WTC11 (cell line): ENCODE measurements at regions not wholly inside any gene's neighbourhood (a gene's known extent, or its start where the extent isn't known, plus 50 kb on each side); places are given as distances from the start of the nearest gene placed in this dataset.
A peak's percentile ranks its signal among the peaks of the same experiment; 100 is the strongest.

Experiments
- ATAC-seq: fragments of 200-7000 bp; cut with Tn5 transposase; 2 replicates; pipeline ENCODE4 v1.10.0; 2021; ENCODE audit warnings: mild to moderate bottlenecking, moderate library complexity
- CTCF ChIA-PET: fragments of 300-600 bp; sonication (Branson Sonifier 250); formaldehyde crosslinking; loops from one replicate; lab custom pipeline; 2021; ENCODE audit warnings: antibody characterized with exemption; lab: Charles Lee
- POLR2A ChIA-PET: fragments of 350-600 bp; sonication (Branson Sonifier 250); formaldehyde crosslinking; loops from one replicate; lab custom pipeline; 2021; ENCODE audit warnings: antibody characterized with exemption; lab: Charles Lee
- DNase-seq: peaks from one replicate; pipeline ENCODE4 v3.0.0; 2021; ENCODE audit warnings: low spot score
- H3K27ac Mint-ChIP-seq: 2 replicates; pipeline ENCODE4 v1.8.0; 2021; ENCODE audit warnings: mixed read lengths
- H3K27me3 Mint-ChIP-seq: 2 replicates; pipeline ENCODE4 v1.8.0; 2021; ENCODE audit warnings: low read depth, mild to moderate bottlenecking, moderate library complexity, mixed read lengths
- H3K36me3 Mint-ChIP-seq: 2 replicates; pipeline ENCODE4 v1.8.0; 2021; ENCODE audit warnings: mixed read lengths
- H3K4me1 Mint-ChIP-seq: 2 replicates; pipeline ENCODE4 v1.8.0; 2022; ENCODE audit warnings: mixed read lengths
- H3K4me3 Mint-ChIP-seq: 2 replicates; pipeline ENCODE4 v1.8.0; 2021; ENCODE audit warnings: mild to moderate bottlenecking, moderate library complexity, mixed read lengths
- H3K9me3 Mint-ChIP-seq: 2 replicates; pipeline ENCODE4 v1.8.0; 2021; ENCODE audit warnings: mixed read lengths
- ARID4B ChIP-seq: sonication (generic); formaldehyde crosslinking; IDR thresholded peaks from 2 replicates; pipeline ENCODE4 v1.8.0; 2023; ENCODE audit warnings: missing genetic modification reagents, mild to moderate bottlenecking, borderline replicate concordance
- CBFB ChIP-seq: sonication (generic); formaldehyde crosslinking; IDR thresholded peaks from 2 replicates; pipeline ENCODE4 v1.8.1; 2022; ENCODE audit warnings: mild to moderate bottlenecking, low read depth, missing genetic modification reagents
- FOXP4 ChIP-seq: sonication (generic); formaldehyde crosslinking; IDR thresholded peaks from 2 replicates; pipeline ENCODE4 v1.8.0; 2022; ENCODE audit warnings: mild to moderate bottlenecking, missing genetic modification reagents
- NFYB ChIP-seq: sonication (generic); formaldehyde crosslinking; conservative IDR thresholded peaks from 2 replicates; pipeline ENCODE4 v1.8.0; 2022; ENCODE audit warnings: low read depth, missing genetic modification reagents
- NR3C1 ChIP-seq: sonication (generic); formaldehyde crosslinking; conservative IDR thresholded peaks from 2 replicates; pipeline ENCODE4 v1.8.1; 2023; ENCODE audit warnings: low read depth, mild to moderate bottlenecking, missing genetic modification reagents
- PRDM15 ChIP-seq: sonication (generic); formaldehyde crosslinking; IDR thresholded peaks from 2 replicates; pipeline ENCODE4 v1.8.0; 2022; ENCODE audit warnings: missing genetic modification reagents
- PRRX2 ChIP-seq: fragments of 250-450 bp; sonication (Bioruptor Pico); IDR thresholded peaks from 2 replicates; pipeline ENCODE4 v1.8.0; 2021; ENCODE audit warnings: mild to moderate bottlenecking
- SMAD4 ChIP-seq: sonication (generic); formaldehyde crosslinking; IDR thresholded peaks from 2 replicates; pipeline ENCODE4 v1.8.0; 2022; ENCODE audit warnings: mild to moderate bottlenecking, missing genetic modification reagents
- SP1 ChIP-seq: sonication (generic); formaldehyde crosslinking; conservative IDR thresholded peaks from 2 replicates; pipeline ENCODE4 v1.8.1; 2022; ENCODE audit warnings: missing genetic modification reagents
- STAT6 ChIP-seq: sonication (generic); formaldehyde crosslinking; conservative IDR thresholded peaks from 2 replicates; pipeline ENCODE4 v1.8.1; 2023; ENCODE audit warnings: mild to moderate bottlenecking, low read depth, missing genetic modification reagents, moderate library complexity
- ZBTB43 ChIP-seq: sonication (generic); formaldehyde crosslinking; IDR thresholded peaks from 2 replicates; pipeline ENCODE4 v1.8.1; 2023; ENCODE audit warnings: mild to moderate bottlenecking, missing genetic modification reagents
- ZNF121 ChIP-seq: sonication (generic); formaldehyde crosslinking; IDR thresholded peaks from 2 replicates; pipeline ENCODE4 v1.8.0; 2023; ENCODE audit warnings: missing genetic modification reagents
- ZNF532 ChIP-seq: fragments of 250-450 bp; sonication (Bioruptor Pico); IDR thresholded peaks from 2 replicates; pipeline ENCODE4 v1.9.0; 2021; ENCODE audit warnings: mild to moderate bottlenecking, borderline replicate concordance

- H3K4me3 Mint-ChIP-seq = no peak overlapping the region
- peak; percentile 62 for ATAC-seq
- DNase-seq = no peak
- CTCF ChIA-PET = interaction anchor here (1.6 to 2.9 kb wide), 2 partner anchors 14 to 71 kb away, joined by 7 to 16 read pairs; no protein-coding TSS in a partner anchor
- no peaks in the 10 kb centered on the region for H3K9me3 Mint-ChIP-seq
- POLR2A ChIA-PET = no interaction called here
- TF ChIP-seq PRRX2 (CRISPR knock-in tag) (no peak), STAT6 (no peak), ZNF121 (CRISPR knock-in tag) (no peak), PRDM15 (CRISPR knock-in tag) (peak; percentile 91), FOXP4 (CRISPR knock-in tag) (no peak), NR3C1 (no peak), SMAD4 (CRISPR knock-in tag) (no peak)
- peaks cover 35% of the 10 kb centered on the region for H3K4me1 Mint-ChIP-seq
- no peaks in the 10 kb centered on the region; the same call in 1 of the 2 replicates for H3K27me3 Mint-ChIP-seq
- no peak overlapping the region for H3K27ac Mint-ChIP-seq
- no peaks in the 10 kb centered on the region for H3K36me3 Mint-ChIP-seq
Measured at GRCh38 chr1:185666582-185666981, 67.6 kb upstream of the HMCN1 start.

- POLR2A ChIA-PET = no interaction called here
- DNase-seq = no peak
- no peak overlapping the region for H3K27ac Mint-ChIP-seq
- H3K27me3 Mint-ChIP-seq = no peaks in the 10 kb centered on the region; the same call in 1 of the 2 replicates
- no peaks in the 10 kb centered on the region for H3K9me3 Mint-ChIP-seq
- H3K36me3 Mint-ChIP-seq = no peaks in the 10 kb centered on the region
- CTCF ChIA-PET = interaction anchor here (3.0 kb wide), 1 partner anchor 17 kb away, joined by 14 read pairs; no protein-coding TSS in a partner anchor
- no peak for ATAC-seq
- H3K4me1 Mint-ChIP-seq = peaks cover 35% of the 10 kb centered on the region
- H3K4me3 Mint-ChIP-seq = no peak overlapping the region
- TF ChIP-seq ARID4B (no peak), SP1 (CRISPR knock-in tag) (no peak), ZBTB43 (CRISPR knock-in tag) (no peak), ZNF532 (no peak), NFYB (CRISPR knock-in tag) (no peak), CBFB (CRISPR knock-in tag) (no peak)
Measured at GRCh38 chr1:185663771-185664296, 70.4 kb upstream of the HMCN1 start.
